NCI-H446 treated with DMSO at 0.1 percent for 48 hours (cell line): ENCODE measurements at regions not wholly inside any gene's neighbourhood (a gene's known extent, or its start where the extent isn't known, plus 50 kb on each side); places are given as distances from the start of the nearest gene placed in this dataset.

ENCODE experiments used
- DNase-seq: peaks from one replicate; lab custom pipeline; 2025; lab: John Stamatoyannopoulos, UW

- no peak for DNase-seq
These were observed 454.5 kb downstream of the ADAMTS20 start for GRCh38 chr12:43097471-43097870.

DNA sequence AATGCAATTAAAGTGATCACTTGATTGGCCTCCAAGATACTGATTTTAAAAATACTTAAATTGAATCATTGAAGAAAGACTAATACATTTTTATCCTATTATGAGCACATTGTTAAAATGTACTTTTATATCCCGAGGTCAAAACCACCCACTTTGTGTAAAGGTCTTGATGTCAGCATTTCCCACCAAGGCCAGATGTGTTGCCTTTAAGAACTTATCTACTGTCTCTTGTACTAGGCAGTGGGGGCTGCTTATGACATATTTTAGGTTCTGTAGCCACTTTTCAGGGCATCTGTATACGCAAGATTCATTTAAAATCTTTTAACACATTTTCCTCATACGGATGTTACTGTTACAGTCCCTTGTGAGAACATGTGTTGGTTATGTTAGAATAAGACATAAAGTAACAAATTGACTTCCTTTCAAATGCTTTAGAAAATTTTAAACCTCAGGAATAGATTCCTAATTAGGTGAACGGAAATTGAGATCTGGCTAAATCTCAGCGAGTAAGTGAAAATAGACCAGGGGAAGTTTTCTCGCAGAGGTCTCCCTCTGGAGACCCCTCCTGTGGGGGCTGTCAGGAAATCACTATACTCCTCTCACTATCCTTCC, 456.2 kb downstream of the ADAMTS20 start:
- no peak for DNase-seq

GRCh38 chr12:43094886-43095575, 457.0 kb downstream of the ADAMTS20 start:
- peak; percentile 3 for DNase-seq

DNA sequence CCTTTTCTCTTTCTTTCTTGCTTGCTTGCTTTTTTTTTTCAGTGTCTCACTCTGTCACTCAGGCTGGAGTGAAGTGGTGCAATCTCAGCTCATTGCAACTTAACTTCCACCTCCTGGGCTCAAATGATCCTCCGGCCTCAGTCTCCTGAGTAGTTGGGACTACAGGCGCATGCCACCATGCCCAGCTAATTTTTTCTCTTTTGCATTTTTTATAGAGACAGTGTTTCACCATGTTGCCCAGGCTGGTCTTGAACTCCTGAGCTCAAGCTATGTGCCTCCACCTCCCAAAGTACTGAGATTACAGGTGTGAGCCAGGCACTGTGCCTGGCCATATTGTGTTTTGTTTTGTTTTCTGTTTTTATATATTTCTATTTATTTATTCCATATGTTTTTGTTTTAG, 461.0 kb downstream of the ADAMTS20 start:
- DNase-seq: no peak

GRCh38 chr12:43087195-43088091, 464.6 kb downstream of the ADAMTS20 start:
- no peak for DNase-seq

DNA sequence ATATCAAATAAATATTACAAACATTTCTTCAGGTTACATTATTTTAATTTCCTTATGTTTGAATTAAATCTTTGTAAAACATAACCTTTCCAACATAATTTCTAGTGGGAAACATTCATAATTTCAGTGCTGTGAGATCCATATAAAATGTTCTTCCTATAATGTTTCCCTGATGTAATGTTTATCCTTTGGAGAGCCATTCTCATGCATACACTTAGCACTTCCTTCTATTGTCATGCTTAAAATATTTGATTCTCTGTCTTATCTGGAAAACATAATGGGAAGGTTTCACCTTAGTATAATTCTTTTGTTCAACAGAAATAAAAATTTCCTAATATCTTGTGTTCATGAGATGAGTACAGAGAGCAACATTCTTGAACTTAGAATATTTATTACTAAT, 472.5 kb downstream of the ADAMTS20 start:
- no peak for DNase-seq

DNA sequence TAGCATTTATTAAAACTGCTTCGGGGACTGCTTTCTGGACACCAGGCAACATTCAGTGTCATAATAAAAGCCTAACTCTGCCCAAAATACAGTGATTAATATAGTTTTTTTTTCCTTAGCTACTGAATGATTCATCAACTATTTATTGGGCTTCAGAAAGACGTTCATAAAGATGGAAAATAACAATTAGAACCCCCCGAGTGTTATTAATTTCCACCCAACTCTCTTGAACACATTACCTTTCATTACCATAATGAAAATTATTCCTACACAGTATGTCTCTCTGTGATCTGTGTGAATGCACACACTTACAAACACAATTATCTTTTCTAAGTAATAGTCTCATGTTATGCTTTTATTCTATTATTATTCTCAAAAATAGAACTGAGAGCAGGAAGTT, 473.0 kb downstream of the ADAMTS20 start:
- DNase-seq: no peak

- DNase-seq: peak; percentile 89
These were observed 479.6 kb downstream of the ADAMTS20 start for GRCh38 chr12:43072431-43072830.

DNA sequence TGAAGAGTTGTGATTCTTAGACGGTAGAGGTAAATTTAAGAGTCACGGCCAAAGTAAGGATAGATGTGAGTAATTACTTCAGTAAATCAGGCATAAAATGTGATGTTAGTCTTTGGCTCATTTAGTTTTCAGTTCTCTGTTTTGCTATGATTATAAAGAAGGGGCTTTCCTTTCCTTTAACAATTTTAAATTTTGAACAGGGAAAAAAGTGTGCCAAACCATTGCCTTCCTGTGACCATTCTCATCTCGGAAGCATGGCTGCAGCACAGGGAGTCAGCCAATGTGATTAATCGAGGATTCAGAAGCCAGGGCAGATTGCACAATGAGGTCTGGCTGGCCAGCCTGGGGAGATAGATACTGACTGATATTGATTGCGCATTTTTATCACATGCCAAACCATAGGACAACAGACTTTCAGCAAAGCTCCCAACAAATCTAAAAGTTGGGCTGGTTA, 480.2 kb upstream of the PRICKLE1 start:
- DNase-seq: peak; percentile 9

- DNase-seq: no peak
These were observed 476.9 kb upstream of the PRICKLE1 start for GRCh38 chr12:43066471-43066870.

DNA sequence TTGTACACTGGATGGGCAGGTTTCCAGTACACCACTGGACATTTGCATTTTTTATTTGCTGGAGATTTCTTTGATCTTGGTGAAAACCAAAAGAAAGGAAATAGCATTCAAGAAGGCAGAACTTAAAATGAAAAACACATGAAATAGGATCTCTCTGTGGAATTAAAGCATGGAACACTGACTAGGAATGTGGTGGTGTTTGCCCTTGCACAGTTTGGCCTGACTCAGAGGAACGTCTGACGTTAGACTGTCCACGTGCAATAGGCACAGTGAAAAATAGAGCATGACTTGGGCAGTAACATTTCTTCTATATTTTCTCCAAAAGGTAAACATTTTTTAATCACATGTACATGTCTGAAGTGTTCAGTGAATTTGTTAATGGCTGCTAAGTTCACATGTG, 474.1 kb upstream of the PRICKLE1 start:
- DNase-seq: no peak

- DNase-seq: no peak
These were observed 472.8 kb upstream of the PRICKLE1 start for GRCh38 chr12:43062201-43062895.

DNA sequence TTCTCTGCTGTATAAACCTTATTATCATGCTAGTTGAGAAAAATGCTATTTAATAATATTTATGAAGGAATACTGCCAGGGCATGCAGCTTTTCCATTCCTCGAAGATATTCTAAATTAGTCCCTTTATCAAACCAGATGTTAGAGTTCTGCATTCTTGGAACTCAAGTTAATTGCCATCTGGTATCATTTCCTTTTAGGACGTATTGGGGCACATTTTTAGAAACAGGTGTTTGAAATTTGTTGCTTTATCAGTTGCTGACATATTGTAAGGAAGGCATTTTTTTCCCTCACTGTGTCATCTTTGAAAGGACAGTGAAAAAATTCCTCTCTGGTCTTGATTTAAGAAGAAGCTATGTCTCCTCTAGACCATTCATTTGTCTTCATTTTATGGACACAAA, 471.2 kb upstream of the PRICKLE1 start:
- DNase-seq: no peak

DNA sequence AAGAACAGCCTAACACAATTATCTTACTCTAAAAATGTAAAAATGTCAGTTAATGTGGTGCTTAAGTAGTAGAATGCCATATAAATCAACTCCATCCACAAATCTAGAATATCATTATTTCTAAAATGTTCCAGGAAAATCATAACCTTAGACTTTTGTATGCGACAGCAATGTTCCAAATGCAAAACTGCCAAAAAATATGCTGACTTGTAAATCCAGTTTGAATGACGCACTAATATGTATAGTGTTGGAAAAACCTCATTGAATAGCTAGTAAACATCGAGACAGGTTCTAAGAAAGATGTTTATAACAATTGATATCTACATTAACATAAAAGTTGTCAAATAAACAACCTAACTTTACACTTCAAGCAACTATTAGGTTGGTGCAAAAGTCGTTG, 469.1 kb upstream of the PRICKLE1 start:
- no peak for DNase-seq

- peak; percentile 50 for DNase-seq
These were observed 468.0 kb upstream of the PRICKLE1 start for GRCh38 chr12:43057566-43057965.

- DNase-seq: no peak
These were observed 464.5 kb upstream of the PRICKLE1 start for GRCh38 chr12:43054085-43054484.

GRCh38 chr12:43052441-43052840, 462.9 kb upstream of the PRICKLE1 start:
- no peak for DNase-seq

- no peak for DNase-seq
These were observed 454.7 kb upstream of the PRICKLE1 start for GRCh38 chr12:43044241-43044640.

DNA sequence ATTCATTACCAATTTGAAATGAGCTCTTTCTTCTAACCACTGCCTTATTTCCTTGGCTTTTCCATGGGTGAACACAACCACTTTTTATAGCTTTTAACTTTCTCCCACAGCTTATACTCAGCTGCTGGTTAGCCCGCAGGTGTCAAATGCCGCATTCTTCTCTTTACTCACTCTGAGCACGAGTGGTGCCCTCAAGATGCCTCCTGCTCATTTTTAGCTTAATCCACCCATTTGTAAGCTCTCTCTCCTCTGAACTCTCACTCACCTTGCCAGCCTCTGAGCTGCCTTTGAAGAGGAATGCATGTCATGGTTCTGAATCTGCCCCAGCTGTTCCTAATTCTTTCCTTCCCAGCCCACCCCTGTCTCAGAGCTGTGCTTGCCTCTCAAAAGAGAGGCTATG, 449.4 kb upstream of the PRICKLE1 start:
- DNase-seq: no peak

- no peak for DNase-seq
These were observed 440.4 kb upstream of the PRICKLE1 start for GRCh38 chr12:43029971-43030370.

GRCh38 chr12:43028826-43029225, 439.3 kb upstream of the PRICKLE1 start:
- no peak for DNase-seq

DNA sequence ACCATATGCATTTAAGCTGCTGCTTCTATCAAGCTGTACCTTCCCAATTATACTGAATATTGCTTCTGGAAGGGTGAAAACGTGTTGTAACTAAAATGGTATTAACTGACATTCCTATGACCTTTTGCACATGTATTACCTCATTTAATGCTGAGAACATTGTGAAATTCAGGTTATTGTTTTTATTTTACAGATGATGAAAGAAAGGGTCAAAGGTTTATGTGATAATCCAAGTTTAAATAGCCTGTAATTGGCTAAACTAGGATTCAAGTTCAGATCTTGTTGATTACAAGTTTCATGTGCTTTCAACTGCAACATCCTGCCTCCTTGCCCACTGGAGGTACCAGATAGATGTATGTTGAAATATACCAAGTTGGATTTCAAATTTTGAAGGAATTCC, 433.3 kb upstream of the PRICKLE1 start:
- no peak for DNase-seq
